Superior temporal gyrus (tissue), 1 donor: ENCODE measurements at regions not wholly inside any gene's neighbourhood (a gene's known extent, or its start where the extent isn't known, plus 50 kb on each side); places are given as distances from the start of the nearest gene placed in this dataset.
"Not testable (repeated sequence)": the region's sequence is repeated elsewhere in the genome, so short reads cannot be mapped to it uniquely, and the experiment has no call there.

ENCODE experiments used
- DNase-seq: peaks from one replicate; pipeline ENCODE4 v3.0.0-alpha.2; 2016; ENCODE audit errors: extremely low spot score

DNA sequence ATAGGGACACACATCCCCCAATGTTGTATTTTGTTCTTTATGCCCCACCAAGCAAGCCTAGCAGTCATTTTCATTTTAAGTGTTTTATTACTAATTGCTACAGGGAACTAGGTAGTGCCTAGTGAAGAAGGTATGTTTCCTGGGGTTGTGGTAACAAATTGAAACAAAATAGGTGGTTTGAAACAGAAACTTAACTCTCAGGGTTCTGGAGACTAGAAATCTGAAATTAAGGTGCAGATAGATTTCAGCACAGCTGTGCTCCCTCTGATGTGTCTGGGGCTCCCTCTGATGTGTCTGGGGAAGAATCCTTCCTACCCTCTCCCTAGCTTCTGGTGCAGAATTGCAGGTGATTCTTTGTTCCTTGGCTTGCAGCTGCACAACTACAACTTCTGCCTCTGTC lies 390.1 kb downstream of the ZFHX3 start:
- DNase-seq, result no peak

DNA sequence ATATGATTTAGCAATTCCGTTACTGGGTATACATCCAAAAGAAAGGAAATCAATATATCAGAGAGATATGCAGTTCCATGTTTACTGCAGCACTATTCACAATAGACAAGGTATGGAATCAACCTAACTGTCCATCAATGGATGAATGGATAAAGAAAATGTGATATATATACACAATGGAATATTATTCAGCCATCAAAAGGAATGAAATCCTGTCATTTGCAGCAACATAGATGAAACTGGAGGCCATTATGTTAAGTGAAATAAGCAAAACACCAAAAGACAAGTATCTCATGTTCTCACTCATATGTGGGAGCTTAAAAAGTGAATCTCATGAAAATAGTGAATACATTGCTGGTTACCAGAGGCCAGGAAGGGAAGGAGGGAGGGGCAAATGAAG lies 390.8 kb downstream of the ZFHX3 start:
- DNase-seq, result no peak

- no peak for DNase-seq
These were observed 393.4 kb downstream of the ZFHX3 start for GRCh38 chr16:72654535-72654934.

DNA sequence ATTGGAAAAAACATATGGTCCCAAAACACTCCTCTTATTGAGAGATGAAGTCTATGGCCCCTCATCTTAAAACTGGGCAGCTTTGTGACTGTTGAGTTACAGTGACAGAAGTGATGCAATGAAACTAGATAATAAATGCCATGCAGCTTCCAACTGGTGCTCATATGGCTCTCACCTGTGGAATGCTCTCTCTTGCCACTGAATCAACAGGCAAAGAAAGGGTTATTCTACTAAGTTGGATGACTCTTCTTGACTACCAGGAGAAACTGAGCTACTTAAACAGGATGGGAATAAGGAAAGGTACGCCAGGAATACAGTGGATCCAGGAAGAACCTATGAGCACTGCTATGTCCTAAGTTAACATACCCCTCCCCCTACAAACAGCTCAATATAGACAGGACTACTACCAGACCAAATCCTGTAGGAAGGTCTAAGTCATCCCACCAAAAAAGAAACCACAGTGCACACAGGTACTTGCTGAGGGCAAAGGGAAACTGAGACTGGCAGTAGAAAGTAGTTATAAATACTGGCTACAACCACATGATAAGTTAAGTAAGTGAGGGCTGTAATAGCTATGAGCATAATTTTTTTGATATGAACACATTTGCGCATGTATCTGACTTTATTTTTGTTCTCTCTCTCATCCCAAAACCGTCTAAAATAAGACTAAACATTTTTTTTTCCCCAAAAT lies 398.5 kb downstream of the ZFHX3 start:
- no peak for DNase-seq

- DNase-seq, result no peak
These were observed 401.3 kb downstream of the ZFHX3 start for GRCh38 chr16:72646615-72647014.

DNA sequence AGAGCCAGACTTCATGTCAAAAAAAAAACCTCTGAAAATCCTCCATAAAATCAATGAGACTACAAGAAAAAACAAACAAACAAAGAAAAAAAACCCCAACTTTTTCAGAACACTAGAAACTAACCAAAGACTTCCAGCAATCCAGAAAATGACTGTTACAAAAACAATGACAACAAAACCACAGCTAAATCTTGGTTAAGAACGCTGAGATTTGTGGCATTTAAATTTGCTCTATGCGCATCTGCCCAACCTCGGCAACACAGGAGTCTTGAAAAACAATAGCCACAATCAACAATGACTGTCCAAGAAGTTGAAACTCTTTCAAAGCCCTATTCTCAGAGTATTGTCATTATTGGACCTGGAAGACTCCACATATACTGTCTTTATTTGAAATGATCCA lies 402.4 kb downstream of the ZFHX3 start:
- DNase-seq, result no peak

DNA sequence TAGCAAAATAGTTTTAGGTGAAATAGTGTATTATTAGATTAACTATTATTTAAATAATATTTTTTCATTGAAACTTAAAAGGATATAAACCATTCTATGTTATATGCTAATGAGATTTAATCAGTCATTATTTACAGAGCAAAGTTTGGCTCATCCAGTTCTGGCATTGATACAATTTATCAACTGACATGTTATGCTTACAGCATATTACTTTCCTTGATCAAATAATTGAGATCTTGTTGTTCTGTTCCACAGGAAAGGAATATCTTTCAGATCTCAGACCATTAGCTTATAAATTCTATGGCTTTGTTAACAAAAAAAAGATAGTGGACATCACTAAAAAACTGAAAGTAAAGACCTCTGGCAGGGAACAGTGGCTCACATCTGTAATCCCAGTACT lies 403.0 kb downstream of the ZFHX3 start:
- no peak for DNase-seq

DNA sequence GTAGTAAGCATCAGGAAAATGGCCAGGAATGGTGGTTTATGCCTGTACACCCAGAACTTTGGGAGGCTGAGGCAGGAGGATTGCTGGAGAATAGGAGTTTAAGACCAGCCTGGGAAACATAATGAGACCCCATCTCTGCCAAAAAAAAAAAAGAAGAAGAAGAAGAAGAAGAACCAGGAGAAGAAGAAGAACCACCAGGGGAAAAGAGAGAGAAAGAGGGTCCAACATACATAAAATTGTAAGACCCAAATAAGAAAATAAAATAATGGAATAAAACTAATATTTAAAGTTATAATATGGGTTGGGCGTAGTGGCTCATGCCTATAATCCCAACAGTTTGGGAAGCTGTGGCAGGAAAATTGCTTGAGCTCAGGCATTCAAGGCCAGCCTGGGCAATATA lies 408.4 kb downstream of the ZFHX3 start:
- DNase-seq, result no peak

- DNase-seq, result no peak
These were observed 410.6 kb downstream of the ZFHX3 start for GRCh38 chr16:72637306-72637705.

- no peak for DNase-seq
These were observed 412.2 kb downstream of the ZFHX3 start for GRCh38 chr16:72635694-72636093.

DNA sequence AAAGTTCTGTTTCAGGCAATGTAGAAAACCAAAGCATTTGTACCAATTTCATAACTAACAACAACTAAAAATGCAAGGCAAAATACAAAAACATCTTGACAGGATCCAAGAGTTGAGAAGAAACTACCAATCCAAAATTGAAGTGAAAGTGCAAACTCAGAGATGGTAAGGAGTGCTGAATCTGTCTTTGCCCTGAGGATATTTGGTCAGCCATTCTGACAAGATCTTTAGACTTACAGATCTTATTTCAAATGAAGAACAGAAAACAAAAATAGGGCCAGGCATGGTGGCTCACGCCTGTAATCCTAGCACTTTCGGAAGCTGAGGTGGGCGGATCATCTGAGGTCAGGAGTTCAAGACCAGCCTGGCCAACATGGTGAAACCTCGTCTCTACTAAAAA lies 412.8 kb downstream of the ZFHX3 start:
- DNase-seq, result no peak

- not testable (repeated sequence) for DNase-seq
These were observed 420.6 kb downstream of the ZFHX3 start for GRCh38 chr16:72627182-72627896.

DNA sequence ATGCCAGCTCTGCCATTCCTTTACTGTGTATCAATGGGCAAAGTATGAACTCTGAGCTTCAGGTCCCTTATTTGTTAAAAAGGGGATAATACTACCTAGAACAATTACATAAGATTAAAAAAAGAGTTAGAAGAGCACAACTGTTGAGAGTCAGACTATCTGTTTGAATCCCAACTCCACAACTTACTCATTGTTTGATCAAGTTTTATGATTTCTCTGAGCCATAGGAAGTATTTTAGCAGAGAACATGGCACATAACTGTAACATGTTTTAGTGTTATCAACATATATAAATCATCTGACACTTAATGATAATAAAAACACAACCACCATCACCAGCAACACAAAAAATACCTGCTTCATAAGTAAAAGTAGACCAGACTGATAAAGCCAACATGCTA lies 421.3 kb downstream of the ZFHX3 start:
- no peak for DNase-seq

- no peak for DNase-seq
These were observed 426.3 kb downstream of the ZFHX3 start for GRCh38 chr16:72621651-72622050.

DNA sequence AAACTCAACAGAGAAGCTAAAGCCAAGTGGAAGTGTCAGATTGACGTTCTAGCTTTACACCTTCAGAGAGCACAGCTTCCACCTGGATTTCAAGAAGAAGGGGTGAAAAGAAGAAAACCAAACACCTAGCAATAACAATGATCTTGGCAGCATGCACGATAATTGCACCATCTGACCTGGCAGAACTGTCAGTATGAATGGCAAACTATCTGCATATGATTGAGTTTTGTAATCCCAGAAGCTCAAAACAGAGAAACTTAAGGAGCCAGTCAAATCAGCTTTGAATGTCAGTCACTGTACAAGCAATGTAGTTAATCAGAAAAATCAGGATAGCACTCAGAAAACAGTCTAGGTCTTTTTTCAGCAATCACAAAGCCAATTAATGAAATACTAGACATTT lies 427.1 kb downstream of the ZFHX3 start:
- DNase-seq, result no peak

GRCh38 chr16:72620348-72620747 lies 427.6 kb downstream of the ZFHX3 start:
- DNase-seq, result no peak

- DNase-seq, result no peak
These were observed 432.1 kb downstream of the ZFHX3 start for GRCh38 chr16:72615856-72616255.

DNA sequence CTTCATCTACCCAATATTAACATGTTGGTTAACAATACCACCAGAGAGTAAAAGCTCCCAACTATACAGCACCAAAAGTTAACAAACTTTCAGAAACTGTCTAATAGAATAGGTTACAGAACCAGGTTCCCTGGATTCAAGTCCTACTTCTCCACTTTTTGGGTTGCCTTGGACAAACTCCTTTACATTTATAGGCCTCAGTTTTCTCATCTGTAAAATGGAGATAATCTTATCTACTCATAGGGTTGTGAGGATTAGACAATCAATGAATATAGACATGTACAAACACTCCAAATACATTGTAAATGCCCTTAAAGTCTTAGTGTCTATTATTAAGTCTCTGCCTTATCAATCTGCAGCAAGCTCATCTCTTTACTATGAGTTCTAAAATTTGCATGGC lies 435.2 kb downstream of the ZFHX3 start:
- DNase-seq, result no peak

DNA sequence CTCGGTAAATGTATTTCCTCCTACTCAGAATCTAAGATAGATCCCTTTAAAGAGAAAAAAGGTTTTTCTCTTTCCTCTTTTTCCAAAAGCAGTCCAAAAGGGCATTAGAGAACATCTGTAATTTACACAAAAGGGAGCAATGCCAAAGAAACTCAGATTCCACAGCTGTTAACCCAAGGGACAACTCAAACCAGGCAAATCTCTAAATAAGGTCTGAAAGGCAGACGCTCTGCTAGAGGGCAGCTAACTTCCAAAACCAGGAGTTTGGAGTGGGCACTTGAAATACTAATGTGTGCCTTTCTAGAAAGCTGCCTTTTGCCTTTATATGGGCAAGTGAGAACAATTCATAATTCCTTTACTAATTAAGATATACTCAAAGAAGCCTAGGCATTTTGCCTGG lies 435.7 kb downstream of the ZFHX3 start:
- no peak for DNase-seq

DNA sequence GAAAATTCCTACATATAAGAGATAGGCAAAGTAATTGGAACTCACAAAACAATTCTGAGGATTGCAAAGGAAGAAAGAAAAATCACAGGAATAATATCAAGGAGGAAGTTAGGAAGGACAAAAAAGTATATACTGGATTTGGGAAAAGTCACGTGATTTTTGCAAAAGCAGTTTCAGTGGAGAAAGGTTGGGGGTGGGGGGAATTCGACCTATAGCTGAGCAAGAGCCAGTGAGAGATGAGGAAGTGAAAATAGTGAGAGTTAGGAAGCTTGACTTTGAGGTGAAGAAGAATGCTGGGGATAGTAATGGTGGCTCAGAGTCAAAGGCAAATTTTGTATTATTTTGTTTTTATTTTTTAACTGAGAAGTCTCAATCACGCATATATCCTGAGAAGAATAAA lies 438.0 kb upstream of the PMFBP1 start:
- no peak for DNase-seq

DNA sequence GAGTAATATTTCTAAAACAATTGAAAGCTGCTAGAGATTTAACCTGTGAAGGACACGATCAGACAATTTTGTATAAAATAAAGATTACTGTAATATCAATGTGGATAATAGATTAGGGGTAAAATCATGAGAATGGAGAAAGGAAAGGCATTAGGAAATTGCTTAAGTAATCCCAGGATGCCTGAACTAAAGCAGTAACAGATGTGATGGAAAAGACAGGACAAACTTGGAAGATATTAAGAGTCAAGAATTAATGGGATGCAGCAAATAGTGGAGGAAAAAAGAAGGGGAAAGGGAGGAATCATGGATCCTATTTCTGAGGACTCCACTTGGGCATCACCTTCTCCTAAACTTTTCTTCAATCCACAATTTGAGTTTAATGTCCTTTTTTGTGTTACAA lies 437.1 kb upstream of the PMFBP1 start:
- DNase-seq, result no peak

GRCh38 chr16:72604375-72604774 lies 432.4 kb upstream of the PMFBP1 start:
- no peak for DNase-seq

- no peak for DNase-seq
These were observed 430.5 kb upstream of the PMFBP1 start for GRCh38 chr16:72602499-72602898.

DNA sequence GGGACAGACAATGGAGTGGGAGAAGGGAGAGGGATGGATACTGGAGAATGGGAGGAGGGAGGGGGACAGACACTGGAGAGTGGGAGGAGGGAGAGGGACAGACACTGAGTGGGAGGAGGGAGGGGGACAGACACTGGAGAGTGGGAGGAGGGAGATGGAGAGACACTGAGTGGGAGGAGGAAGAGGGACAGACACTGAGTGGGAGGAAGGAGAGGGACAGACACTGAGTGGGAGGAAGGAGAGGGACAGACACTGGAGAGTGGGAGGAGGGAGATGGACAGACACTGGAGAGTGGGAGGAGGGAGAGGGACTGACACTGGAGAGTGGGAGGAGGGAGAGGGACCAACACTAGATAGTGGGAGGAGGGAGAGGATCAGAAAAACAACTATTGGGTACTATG lies 426.7 kb upstream of the PMFBP1 start:
- DNase-seq, result no peak
